ENCODE measurements at regions not wholly inside any gene's neighbourhood (a gene's known extent, or its start where the extent isn't known, plus 50 kb on each side); places are given as distances from the start of the nearest gene placed in this dataset.

DNA sequence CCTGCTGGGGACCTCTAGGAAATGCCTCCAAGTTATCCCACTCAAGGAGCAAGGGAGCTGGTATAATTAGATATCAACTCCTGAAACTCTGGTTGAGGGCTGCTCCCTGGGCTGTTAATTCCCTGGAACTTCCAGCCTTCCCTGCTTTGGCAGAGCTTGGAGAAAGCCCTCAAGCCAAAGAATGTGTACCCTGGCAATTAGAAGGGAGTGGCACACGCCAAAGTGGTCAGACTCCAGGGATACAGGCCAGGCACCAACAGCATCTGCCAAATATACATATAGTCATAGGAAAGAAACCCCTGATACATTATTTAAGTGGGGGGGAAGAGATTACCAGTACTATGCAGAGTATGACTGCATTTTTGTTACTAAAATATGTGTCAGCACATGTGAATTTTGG, 616.8 kb downstream of the BCOR start:
- no peaks in the 10 kb centered on the region for H3K4me1 ChIP-seq
- H3K4me3 ChIP-seq (ENCODE audit: low read depth, low read length): no peak overlapping the region
- Mint-ChIP-seq H3K9me3 (ENCODE audit: unreplicated experiment) (no peaks in the 10 kb centered on the region), H3K36me3 (ENCODE audit: insufficient read depth, unreplicated experiment) (no peaks in the 10 kb centered on the region), H3K4me3 (ENCODE audit: unreplicated experiment) (no peak overlapping the region), H3K4me1 (ENCODE audit: low read depth, unreplicated experiment) (no peaks in the 10 kb centered on the region), H3K27ac (ENCODE audit: unreplicated experiment) (no peak overlapping the region), H3K27me3 (ENCODE audit: insufficient read depth, unreplicated experiment) (peaks cover 7% of the 10 kb centered on the region)
- BruUV-seq (replicated peaks): no TSS peak
- intact Hi-C loops (cut with micrococcal nuclease; ENCODE audit: unreplicated experiment): no loop called here
- POLR2A ChIA-PET: no interaction called here
- no peaks in the 10 kb centered on the region for H3K36me3 ChIP-seq (ENCODE audit: control insufficient read depth, insufficient read depth, low read length)
- DNase-seq: no peak
- CTCF ChIA-PET: no interaction called here
- H3K9me3 ChIP-seq: no peaks in the 10 kb centered on the region
- H3K27me3 ChIP-seq (replicated peaks; ENCODE audit: control insufficient read depth, insufficient read depth, low read length): no peaks in the 10 kb centered on the region
- TF ChIP-seq, protein P1, sequence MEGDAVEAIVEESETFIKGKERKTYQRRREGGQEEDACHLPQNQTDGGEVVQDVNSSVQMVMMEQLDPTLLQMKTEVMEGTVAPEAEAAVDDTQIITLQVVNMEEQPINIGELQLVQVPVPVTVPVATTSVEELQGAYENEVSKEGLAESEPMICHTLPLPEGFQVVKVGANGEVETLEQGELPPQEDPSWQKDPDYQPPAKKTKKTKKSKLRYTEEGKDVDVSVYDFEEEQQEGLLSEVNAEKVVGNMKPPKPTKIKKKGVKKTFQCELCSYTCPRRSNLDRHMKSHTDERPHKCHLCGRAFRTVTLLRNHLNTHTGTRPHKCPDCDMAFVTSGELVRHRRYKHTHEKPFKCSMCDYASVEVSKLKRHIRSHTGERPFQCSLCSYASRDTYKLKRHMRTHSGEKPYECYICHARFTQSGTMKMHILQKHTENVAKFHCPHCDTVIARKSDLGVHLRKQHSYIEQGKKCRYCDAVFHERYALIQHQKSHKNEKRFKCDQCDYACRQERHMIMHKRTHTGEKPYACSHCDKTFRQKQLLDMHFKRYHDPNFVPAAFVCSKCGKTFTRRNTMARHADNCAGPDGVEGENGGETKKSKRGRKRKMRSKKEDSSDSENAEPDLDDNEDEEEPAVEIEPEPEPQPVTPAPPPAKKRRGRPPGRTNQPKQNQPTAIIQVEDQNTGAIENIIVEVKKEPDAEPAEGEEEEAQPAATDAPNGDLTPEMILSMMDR (IDR thresholded peaks at IDR 0.05; ENCODE audit: insufficient read depth in 1 of 2, low read depth in 1 of 2, low read length in 1 of 2, severe bottlenecking in 1 of 2, unreplicated experiment in 1 of 2): no peak

DNA sequence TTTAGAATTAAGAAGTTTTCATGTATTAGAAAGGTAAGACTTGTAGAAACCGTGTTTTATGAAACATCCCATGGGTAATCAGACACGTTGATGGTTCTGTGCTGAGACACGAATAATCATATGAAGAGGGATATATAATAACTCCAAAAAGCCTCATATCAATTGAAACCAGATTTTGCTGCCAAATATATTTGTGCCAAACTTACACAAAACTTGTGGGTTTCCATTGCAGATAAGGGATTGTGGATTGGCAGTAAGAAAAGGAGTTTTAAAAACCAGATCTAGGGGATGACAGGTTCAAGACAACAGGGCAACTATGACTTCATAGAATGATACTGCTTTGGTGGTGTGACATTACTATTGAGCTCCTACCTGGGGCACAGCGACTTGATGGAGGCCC, 616.1 kb downstream of the BCOR start:
- Histone ChIP-seq H3K4me3 (ENCODE audit: low read depth, low read length) (no peak overlapping the region), H3K27me3 (replicated peaks; ENCODE audit: control insufficient read depth, insufficient read depth, low read length) (no peaks in the 10 kb centered on the region), H3K36me3 (ENCODE audit: control insufficient read depth, insufficient read depth, low read length) (no peaks in the 10 kb centered on the region), H3K4me1 (no peaks in the 10 kb centered on the region), H3K9me3 (no peaks in the 10 kb centered on the region)
- DNase-seq: no peak
- Mint-ChIP-seq H3K36me3 (ENCODE audit: insufficient read depth, unreplicated experiment) (no peaks in the 10 kb centered on the region), H3K4me1 (ENCODE audit: low read depth, unreplicated experiment) (no peaks in the 10 kb centered on the region), H3K27ac (ENCODE audit: unreplicated experiment) (no peak overlapping the region), H3K9me3 (ENCODE audit: unreplicated experiment) (no peaks in the 10 kb centered on the region), H3K4me3 (ENCODE audit: unreplicated experiment) (no peak overlapping the region), H3K27me3 (ENCODE audit: insufficient read depth, unreplicated experiment) (peaks cover 7% of the 10 kb centered on the region)
- POLR2A ChIA-PET: no interaction called here
- intact Hi-C loops (cut with micrococcal nuclease; ENCODE audit: unreplicated experiment): no loop called here
- no TSS peak for BruUV-seq (replicated peaks)
- TF ChIP-seq, protein P1 (IDR thresholded peaks at IDR 0.05; ENCODE audit: insufficient read depth in 1 of 2, low read depth in 1 of 2, low read length in 1 of 2, severe bottlenecking in 1 of 2, unreplicated experiment in 1 of 2): no peak
- CTCF ChIA-PET: no interaction called here

DNA sequence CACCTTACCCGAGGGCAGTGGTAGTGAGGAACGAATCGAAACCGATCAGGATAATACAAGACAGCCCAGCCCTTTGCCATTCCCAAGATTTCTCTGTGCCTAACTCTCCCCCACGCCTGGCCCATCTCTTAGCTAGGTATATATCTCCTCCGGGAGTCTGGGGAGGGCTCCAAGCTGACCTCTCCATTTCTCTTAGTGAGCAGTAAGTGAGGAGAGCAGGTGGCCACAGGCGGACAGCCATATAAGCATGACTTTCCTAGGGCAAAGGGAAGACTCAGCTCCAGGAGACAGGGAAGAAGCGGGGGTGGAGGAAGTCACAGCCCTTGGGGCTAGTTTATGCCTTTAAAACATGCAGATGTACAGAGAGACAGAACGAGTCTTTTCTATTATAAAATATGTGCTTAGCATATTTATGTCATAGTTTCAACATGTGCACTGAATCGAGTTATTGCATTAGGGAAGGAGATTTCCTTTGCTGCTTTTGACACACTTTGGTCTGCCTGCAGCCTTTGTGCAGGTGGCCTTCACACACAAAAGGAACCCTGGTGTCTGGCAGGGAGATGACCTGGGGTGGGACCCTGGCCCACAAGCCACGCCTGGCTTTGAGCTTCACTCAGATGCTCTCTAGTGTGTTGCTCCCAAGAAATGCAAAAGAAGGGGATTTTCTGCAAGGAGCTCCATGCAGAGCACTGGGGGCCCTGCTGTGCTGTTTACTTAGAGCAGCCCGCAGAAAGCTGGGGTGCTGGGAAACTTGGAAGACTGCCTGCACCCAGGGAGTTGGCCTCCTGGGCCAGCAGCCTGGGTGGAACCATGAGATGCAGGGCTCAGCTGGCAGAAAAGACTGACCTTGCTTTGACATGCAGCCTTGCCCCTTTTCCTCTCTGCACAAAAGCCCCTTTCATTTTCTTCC, 613.3 kb downstream of the BCOR start:
- H3K27me3 Mint-ChIP-seq (ENCODE audit: insufficient read depth, unreplicated experiment): peaks cover 7% of the 10 kb centered on the region
- TF ChIP-seq, protein P1 (IDR thresholded peaks at IDR 0.05; ENCODE audit: insufficient read depth in 1 of 2, low read depth in 1 of 2, low read length in 1 of 2, severe bottlenecking in 1 of 2, unreplicated experiment in 1 of 2): no peak
- H3K4me3 ChIP-seq (ENCODE audit: low read depth, low read length): no peak overlapping the region
- H3K9me3 Mint-ChIP-seq (ENCODE audit: unreplicated experiment): no peaks in the 10 kb centered on the region
- intact Hi-C loops (cut with micrococcal nuclease; ENCODE audit: unreplicated experiment): loop anchor here (5.0 kb wide), 1 partner anchor 707 kb away; no protein-coding TSS in a partner anchor
- no peaks in the 10 kb centered on the region for H3K27me3 ChIP-seq (replicated peaks; ENCODE audit: control insufficient read depth, insufficient read depth, low read length)
- no peak for DNase-seq
- H3K4me3 Mint-ChIP-seq (ENCODE audit: unreplicated experiment): no peak overlapping the region
- H3K36me3 Mint-ChIP-seq (ENCODE audit: insufficient read depth, unreplicated experiment): no peaks in the 10 kb centered on the region
- no peaks in the 10 kb centered on the region for H3K4me1 Mint-ChIP-seq (ENCODE audit: low read depth, unreplicated experiment)
- ChIA-PET POLR2A (no interaction called here), CTCF (no interaction called here)
- H3K36me3 ChIP-seq (ENCODE audit: control insufficient read depth, insufficient read depth, low read length): no peaks in the 10 kb centered on the region
- no peak overlapping the region for H3K27ac Mint-ChIP-seq (ENCODE audit: unreplicated experiment)
- no peaks in the 10 kb centered on the region for H3K4me1 ChIP-seq
- no peaks in the 10 kb centered on the region for H3K9me3 ChIP-seq
- no TSS peak for BruUV-seq (replicated peaks)

All from Caco-2 (cell line).